Tibial nerve (tissue), 4 donors: ENCODE measurements at regions not wholly inside any gene's neighbourhood (a gene's known extent, or its start where the extent isn't known, plus 50 kb on each side); places are given as distances from the start of the nearest gene placed in this dataset.

ENCODE experiments used
- DNase-seq, 2 donors: peaks; one replicate each; pipeline ENCODE4 v3.0.0-alpha.2; 2019; ENCODE audit warnings: low spot score in 2 of 2
- H3K27ac ChIP-seq, 4 donors: fragments of 200-600 bp; sonication (generic) in 3 of 4; one replicate each; pipeline ENCODE4 v1.5.1; 2017 to 2019; ENCODE audit warnings: mild to moderate bottlenecking in 1 of 4
- H3K27me3 ChIP-seq, 2 donors: fragments of 200-600 bp; sonication (generic) in 1 of 2; one replicate each; pipeline versions ENCODE4 v1.5.1 to v1.6.0; 2017 to 2019
- H3K36me3 ChIP-seq, 3 donors: fragments of 200-600 bp; sonication (generic); one replicate each; pipeline ENCODE4 v1.5.1; 2018 to 2019
- H3K4me1 ChIP-seq, 4 donors: fragments of 200-600 bp; sonication (generic) in 3 of 4; one replicate each; pipeline ENCODE4 v1.5.1; 2017 to 2019
- H3K4me3 ChIP-seq, 4 donors: fragments of 200-600 bp; sonication (generic) in 3 of 4; one replicate each; pipeline ENCODE4 v1.5.1; 2017 to 2019; ENCODE audit warnings: mild to moderate bottlenecking in 1 of 4, moderate library complexity in 1 of 4
- H3K9me3 ChIP-seq, 4 donors: fragments of 200-600 bp; sonication (generic) in 3 of 4; one replicate each; pipeline ENCODE4 v1.5.1; 2017 to 2019
- EP300 ChIP-seq, 2 donors: sonication (generic); formaldehyde crosslinking; IDR thresholded peaks; one replicate each; pipeline ENCODE4 v1.6.1; 2017; ENCODE audit warnings: antibody characterized with exemption in 2 of 2, mild to moderate bottlenecking in 1 of 2
- POLR2A ChIP-seq, 2 donors: fragments of 450-650 bp; IDR thresholded peaks; one replicate each; pipeline ENCODE4 v1.6.1; 2017; ENCODE audit warnings: antibody characterized with exemption in 2 of 2, mild to moderate bottlenecking in 2 of 2, moderate library complexity in 2 of 2
- WGBS, 2 donors: methylation state at CpG; one replicate each; pipeline ENCODE4 v1.1.5; 2018; 5-methylcytosine and 5-hydroxymethylcytosine counted together
- TF ChIP-seq, protein P1 (sequence below), 5 experiments: fragments of 200-600 bp in 3 of 5; fragments of 450-650 bp in 2 of 5; sonication (generic) in 3 of 5; IDR thresholded peaks; one replicate each; pipeline ENCODE4 v1.5.1; 2016 to 2019; ENCODE audit warnings: antibody characterized with exemption in 5 of 5, mild to moderate bottlenecking in 3 of 5, moderate library complexity in 2 of 5

DNA sequence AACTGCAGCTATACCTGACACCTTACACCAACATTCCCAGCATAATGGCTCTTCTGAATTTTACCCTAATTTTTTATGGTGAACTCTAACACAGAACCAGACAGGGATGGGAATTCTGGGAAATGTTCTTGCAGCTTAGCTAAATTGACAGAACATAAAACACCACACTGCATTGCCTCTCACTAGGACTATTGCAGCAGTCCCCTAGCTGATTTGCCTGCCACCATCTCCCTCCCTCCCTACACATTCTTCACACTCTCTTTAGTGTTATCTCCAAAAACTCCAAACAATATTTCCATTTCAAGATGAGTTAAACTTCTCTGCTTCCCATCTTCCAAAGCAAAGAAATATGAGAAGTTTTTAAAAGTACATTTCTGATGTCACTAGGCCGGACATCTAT lies 733.9 kb upstream of the INTU start:
- DNase-seq: no peak
- Histone ChIP-seq H3K27me3 (no peaks in the 10 kb centered on the region), H3K9me3 (no peaks in the 10 kb centered on the region), H3K36me3 (no peaks in the 10 kb centered on the region), H3K4me1 (no peaks in the 10 kb centered on the region), H3K4me3 (no peak overlapping the region), H3K27ac (no peak overlapping the region)
- no peak for TF ChIP-seq POLR2A (IDR thresholded peaks at IDR 0.05)
- no peak for TF ChIP-seq EP300 (IDR thresholded peaks at IDR 0.05)
- TF ChIP-seq, protein P1, sequence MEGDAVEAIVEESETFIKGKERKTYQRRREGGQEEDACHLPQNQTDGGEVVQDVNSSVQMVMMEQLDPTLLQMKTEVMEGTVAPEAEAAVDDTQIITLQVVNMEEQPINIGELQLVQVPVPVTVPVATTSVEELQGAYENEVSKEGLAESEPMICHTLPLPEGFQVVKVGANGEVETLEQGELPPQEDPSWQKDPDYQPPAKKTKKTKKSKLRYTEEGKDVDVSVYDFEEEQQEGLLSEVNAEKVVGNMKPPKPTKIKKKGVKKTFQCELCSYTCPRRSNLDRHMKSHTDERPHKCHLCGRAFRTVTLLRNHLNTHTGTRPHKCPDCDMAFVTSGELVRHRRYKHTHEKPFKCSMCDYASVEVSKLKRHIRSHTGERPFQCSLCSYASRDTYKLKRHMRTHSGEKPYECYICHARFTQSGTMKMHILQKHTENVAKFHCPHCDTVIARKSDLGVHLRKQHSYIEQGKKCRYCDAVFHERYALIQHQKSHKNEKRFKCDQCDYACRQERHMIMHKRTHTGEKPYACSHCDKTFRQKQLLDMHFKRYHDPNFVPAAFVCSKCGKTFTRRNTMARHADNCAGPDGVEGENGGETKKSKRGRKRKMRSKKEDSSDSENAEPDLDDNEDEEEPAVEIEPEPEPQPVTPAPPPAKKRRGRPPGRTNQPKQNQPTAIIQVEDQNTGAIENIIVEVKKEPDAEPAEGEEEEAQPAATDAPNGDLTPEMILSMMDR (IDR thresholded peaks at IDR 0.05): no peak
- 93 to 95% methylated on average over 1 of the region's 1 CpG for WGBS, 2 donors

DNA sequence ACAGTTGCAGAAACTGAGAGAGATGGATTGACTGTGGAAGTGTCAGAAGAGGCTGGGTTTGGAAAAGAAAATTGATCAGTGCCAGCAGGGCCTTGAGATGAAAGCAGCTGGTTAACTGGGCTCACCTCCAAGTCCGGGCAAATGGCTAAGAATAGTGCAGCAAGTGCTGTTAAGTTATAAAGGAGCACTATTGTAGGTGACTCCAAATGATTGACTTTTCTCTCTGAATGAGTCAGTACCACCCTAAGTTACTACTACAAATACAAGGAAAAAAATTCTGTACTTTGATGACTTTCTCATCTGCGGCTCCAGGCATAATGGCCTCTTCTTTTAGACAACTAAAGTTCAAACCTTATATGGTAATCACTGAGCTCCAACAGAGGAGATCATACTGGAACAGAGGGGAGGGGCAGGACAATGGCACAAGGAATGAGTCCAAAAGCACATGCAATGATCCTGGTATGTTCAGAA lies 733.4 kb upstream of the INTU start:
- DNase-seq: no peak
- H3K27ac ChIP-seq: no peak overlapping the region

DNA sequence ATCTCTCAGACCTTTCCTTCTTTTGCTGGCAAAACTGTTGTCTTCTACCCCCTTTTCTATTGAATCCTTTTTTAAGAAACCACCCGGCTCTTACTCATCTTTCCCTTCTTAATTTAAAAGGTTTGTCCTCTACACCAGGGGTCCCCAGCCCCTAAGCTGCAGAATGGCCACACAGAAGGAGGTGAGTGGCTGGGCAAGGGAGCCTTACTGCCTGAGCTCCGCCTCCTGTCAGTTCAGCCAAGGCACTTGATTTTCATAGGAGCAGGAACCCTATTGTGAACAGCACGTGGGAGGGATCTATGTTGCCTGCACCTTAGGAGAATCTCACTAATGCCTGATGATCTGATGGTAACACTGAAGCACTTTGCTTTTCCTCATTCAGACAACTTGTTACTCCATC lies 726.3 kb upstream of the INTU start:
- Histone ChIP-seq H3K27me3 (no peaks in the 10 kb centered on the region), H3K27ac (no peak overlapping the region), H3K4me1 (no peaks in the 10 kb centered on the region), H3K36me3 (no peaks in the 10 kb centered on the region), H3K9me3 (no peaks in the 10 kb centered on the region), H3K4me3 (no peak overlapping the region)
- no peak for TF ChIP-seq EP300 (IDR thresholded peaks at IDR 0.05)
- TF ChIP-seq, protein P1 (IDR thresholded peaks at IDR 0.05): no peak
- TF ChIP-seq POLR2A (IDR thresholded peaks at IDR 0.05): no peak
- no peak for DNase-seq
- 65 to 68% methylated on average over 3 of the region's 3 CpGs for WGBS, 2 donors

More for the DNA sequence above, 733.4 kb upstream of the INTU start:
- Histone ChIP-seq H3K36me3 (no peaks in the 10 kb centered on the region), H3K27me3 (no peaks in the 10 kb centered on the region), H3K9me3 (no peaks in the 10 kb centered on the region), H3K4me3 (no peak overlapping the region), H3K4me1 (no peaks in the 10 kb centered on the region)
- 20 to 25% methylated on average over 2 of the region's 2 CpGs for WGBS, 2 donors
- TF ChIP-seq, protein P1 (IDR thresholded peaks at IDR 0.05): no peak
- no peak for TF ChIP-seq EP300 (IDR thresholded peaks at IDR 0.05)
- TF ChIP-seq POLR2A (IDR thresholded peaks at IDR 0.05): no peak

DNA sequence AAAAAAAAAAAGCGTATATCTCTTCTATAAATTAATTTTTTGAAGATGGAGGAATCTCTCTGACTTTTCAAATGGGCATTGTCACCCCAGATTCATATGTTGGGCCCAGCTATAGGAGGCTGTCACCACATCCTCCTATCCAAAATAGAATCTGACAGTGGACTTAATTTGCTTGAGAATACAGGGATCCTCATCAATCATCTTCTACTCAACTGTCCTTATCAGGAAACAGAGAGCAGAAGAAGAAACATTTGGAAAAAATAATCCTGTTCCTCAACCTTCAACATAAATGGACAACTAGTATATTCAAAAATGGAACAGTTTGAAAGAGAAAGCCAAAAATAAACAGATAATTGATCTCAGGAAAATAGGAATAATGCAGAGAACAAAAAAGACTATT lies 725.4 kb upstream of the INTU start:
- Histone ChIP-seq H3K36me3 (no peaks in the 10 kb centered on the region), H3K27me3 (no peaks in the 10 kb centered on the region), H3K4me3 (no peak overlapping the region), H3K27ac (no peak overlapping the region), H3K9me3 (no peaks in the 10 kb centered on the region), H3K4me1 (no peaks in the 10 kb centered on the region)
- DNase-seq: no peak
- TF ChIP-seq, protein P1 (IDR thresholded peaks at IDR 0.05): no peak
- no peak for TF ChIP-seq POLR2A (IDR thresholded peaks at IDR 0.05)
- TF ChIP-seq EP300 (IDR thresholded peaks at IDR 0.05): no peak
- WGBS, 2 donors: 75 to 90% methylated on average over 1 of the region's 1 CpG

DNA sequence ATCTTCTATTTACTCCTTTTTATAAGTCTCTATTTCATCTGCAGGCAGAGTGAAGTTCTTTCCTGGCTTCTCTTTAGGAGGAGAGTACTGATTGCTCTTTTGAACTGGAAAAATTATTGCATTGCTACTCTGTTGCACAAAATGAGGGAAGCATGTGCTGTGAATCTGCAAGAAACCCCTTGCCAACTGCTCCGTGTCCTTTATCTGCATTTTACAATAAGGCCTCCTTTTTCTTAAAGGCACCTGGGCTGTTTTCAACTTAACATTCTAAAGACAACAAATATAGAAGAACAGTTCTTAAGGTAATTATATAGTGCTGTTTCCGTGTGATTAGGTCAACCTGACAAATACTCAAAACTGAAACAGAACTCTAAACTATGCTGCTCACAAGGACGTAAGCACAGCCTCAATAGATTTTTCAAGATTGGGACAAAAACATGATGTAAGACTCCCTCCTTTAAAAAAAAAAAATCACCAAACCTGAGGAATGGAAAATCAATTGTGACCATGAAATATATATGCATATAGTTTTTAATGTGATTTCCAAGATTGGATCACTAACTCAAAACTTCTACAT lies 716.6 kb upstream of the INTU start:
- peaks cover 0 to 10% (median 0%) of the 10 kb centered on the region in 4 donors for H3K4me1 ChIP-seq
- H3K9me3 ChIP-seq: no peaks in the 10 kb centered on the region
- no peak overlapping the region for H3K27ac ChIP-seq
- 35 to 59% methylated on average over 3 of the region's 3 CpGs for WGBS, 2 donors
- TF ChIP-seq, protein P1 (IDR thresholded peaks at IDR 0.05): no peak
- TF ChIP-seq EP300 (IDR thresholded peaks at IDR 0.05) (no peak), POLR2A (IDR thresholded peaks at IDR 0.05) (no peak)
- no peak for DNase-seq
- H3K36me3 ChIP-seq: no peaks in the 10 kb centered on the region
- H3K4me3 ChIP-seq: no peak overlapping the region
- H3K27me3 ChIP-seq: no peaks in the 10 kb centered on the region
